Adrenal gland (tissue), 9 donors: ENCODE measurements at regions not wholly inside any gene's neighbourhood (a gene's known extent, or its start where the extent isn't known, plus 50 kb on each side); places are given as distances from the start of the nearest gene placed in this dataset.
A peak's percentile ranks its signal among the peaks of the same experiment; 100 is the strongest.

Source experiments
- DNase-seq, 7 donors: peaks; one replicate each; pipeline ENCODE4 v3.0.0-alpha.2; 2019 to 2020
- H3K27ac ChIP-seq, 5 donors: fragments of 200-600 bp; sonication (generic) in 4 of 5; 1 replicate in 3 of 5; 2 replicates in 2 of 5; pipeline versions ENCODE4 v1.5.1 to v1.8.0; 2016 to 2020; ENCODE audit warnings: mild to moderate bottlenecking in 1 of 5
- H3K27me3 ChIP-seq: fragments of 200-600 bp; 2 replicates; pipeline ENCODE4 v1.8.0; 2021
- H3K36me3 ChIP-seq, 2 donors: fragments of 200-600 bp; replicated peaks in 1 of 2; 1 replicate in 1 of 2; 2 replicates in 1 of 2; pipeline versions ENCODE4 v1.5.1 to v1.8.0; 2018 to 2022
- H3K4me1 ChIP-seq, 2 donors: fragments of 200-600 bp; replicated peaks in 1 of 2; 1 replicate in 1 of 2; 2 replicates in 1 of 2; pipeline versions ENCODE4 v1.5.1 to v1.8.0; 2018 to 2021
- H3K4me3 ChIP-seq, 4 donors: fragments of 200-600 bp; sonication (generic) in 3 of 4; one replicate each; pipeline ENCODE4 v1.5.1; 2016 to 2018
- H3K9me3 ChIP-seq, 3 donors: fragments of 200-600 bp; sonication (generic) in 1 of 3; replicated peaks in 1 of 3; 1 replicate in 2 of 3; 2 replicates in 1 of 3; pipeline versions ENCODE4 v1.5.1 to v1.8.0; 2016 to 2021
- CTCF ChIP-seq, 6 experiments: fragments of 450-650 bp in 4 of 6; fragments of 200-600 bp in 2 of 6; sonication (generic) in 1 of 6; IDR thresholded peaks; 1 replicate in 5 of 6; 2 replicates in 1 of 6; pipeline versions ENCODE4 v1.5.1 to v1.8.0; 2016 to 2021; ENCODE audit warnings: antibody characterized with exemption in 6 of 6, mild to moderate bottlenecking in 2 of 6, moderate library complexity in 1 of 6
- POLR2A ChIP-seq, 2 donors: fragments of 450-650 bp; IDR thresholded peaks; one replicate each; pipeline ENCODE4 v1.6.1; 2017; ENCODE audit warnings: antibody characterized with exemption in 2 of 2, mild to moderate bottlenecking in 2 of 2, moderate library complexity in 1 of 2
- WGBS, 4 donors: extraction: QIAGEN DNeasy Blood & Tissue Kit in 2 of 4; methylation state at CpG; one replicate each; pipeline versions ENCODE4 v1.1.5 to v1.1.7; 2013 to 2017; 5-methylcytosine and 5-hydroxymethylcytosine counted together
- intact Hi-C, 2 donors: fragments of 100-400 bp; cut with DNase I; formaldehyde crosslinking; loops; one replicate each; pipeline versions ENCODE4 v1.14.1 to v1.15.0; 2022 to 2023
- donor health status: healthy with polysubstance abuse.
- donor health status: Bipolar disorder and iron deficiency.
- donor health status: DM: yes; HTN: yes; CAD: no.
- donor health status: DM: no; HTN: no; CAD: no.
- donor health status: DM: no; HTN: no; CAD: no.

- Histone ChIP-seq H3K4me3 (no peak overlapping the region), H3K27ac (peak overlapping the region in 4 of 5 donors; percentile 52 to 77 (median 66)), H3K27me3 (no peaks in the 10 kb centered on the region), H3K4me1 (peaks cover 16 to 21% of the 10 kb centered on the region in 2 donors), H3K9me3 (no peaks in the 10 kb centered on the region), H3K36me3 (no peaks in the 10 kb centered on the region)
- 11 to 25% (median 19%) methylated on average over 2 of the region's 2 CpGs for WGBS, 4 donors
- peak in 6 of 7 donors; percentile 19 to 56 (median 30) for DNase-seq
- intact Hi-C loops = no loop called here
- no peak for TF ChIP-seq CTCF (IDR thresholded peaks at IDR 0.05)
These were observed 294.6 kb downstream of the PTEN start for GRCh38 chr10:88157981-88158465.

DNA sequence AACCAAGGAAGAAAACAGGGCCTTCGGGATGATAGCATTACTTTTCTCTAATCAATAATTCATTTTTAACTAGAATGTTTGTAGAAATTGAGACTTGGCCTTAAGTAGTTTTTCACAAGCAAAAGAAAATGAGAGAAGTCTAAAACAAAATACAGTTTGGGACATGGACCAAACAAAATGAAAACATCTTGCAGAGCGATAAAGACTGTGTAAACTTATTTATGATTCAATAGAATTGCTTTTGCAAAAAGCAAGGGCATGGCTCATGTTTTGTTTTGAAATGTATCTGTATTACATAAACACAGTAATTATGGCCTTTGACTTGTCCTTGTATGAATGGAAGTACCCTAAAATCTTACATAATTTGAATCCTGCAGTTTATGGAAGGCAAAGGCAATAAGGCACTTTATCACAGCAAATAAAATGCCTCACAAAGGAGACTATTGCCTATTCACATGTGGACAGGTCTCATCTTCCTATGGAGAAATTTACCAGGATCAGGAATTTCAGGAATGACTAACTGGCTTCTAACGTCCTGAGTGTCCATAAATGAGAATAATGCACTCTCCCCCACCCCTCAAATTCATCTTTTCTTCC is 295.2 kb downstream of the PTEN start:
- H3K27me3 ChIP-seq = no peaks in the 10 kb centered on the region
- no peak for DNase-seq
- WGBS, 4 donors = 45 to 57% (median 49%) methylated on average over 3 of the region's 3 CpGs
- no peaks in the 10 kb centered on the region for H3K36me3 ChIP-seq
- H3K4me1 ChIP-seq = peaks cover 16 to 21% of the 10 kb centered on the region in 2 donors
- peak overlapping the region in 3 of 5 donors; percentile 19 to 75 (median 58) for H3K27ac ChIP-seq
- H3K9me3 ChIP-seq = no peaks in the 10 kb centered on the region
- no peak overlapping the region for H3K4me3 ChIP-seq
- intact Hi-C loops = no loop called here
- TF ChIP-seq CTCF (IDR thresholded peaks at IDR 0.05) (no peak), POLR2A (IDR thresholded peaks at IDR 0.05) (no peak)

GRCh38 chr10:88159127-88159829 is 295.9 kb downstream of the PTEN start:
- TF ChIP-seq CTCF (IDR thresholded peaks at IDR 0.05) (no peak), POLR2A (IDR thresholded peaks at IDR 0.05) (no peak)
- Histone ChIP-seq H3K4me1 (peaks cover 16 to 21% of the 10 kb centered on the region in 2 donors), H3K36me3 (no peaks in the 10 kb centered on the region), H3K9me3 (no peaks in the 10 kb centered on the region), H3K27me3 (no peaks in the 10 kb centered on the region), H3K4me3 (no peak overlapping the region), H3K27ac (peak overlapping the region in 2 of 5 donors; percentile 19 to 75)
- no peak for DNase-seq
- intact Hi-C loops = no loop called here
- WGBS, 4 donors = 50 to 57% (median 53%) methylated on average over 3 of the region's 3 CpGs

GRCh38 chr10:88161070-88161469 is 297.6 kb downstream of the PTEN start:
- Histone ChIP-seq H3K27ac (no peak overlapping the region), H3K4me1 (peaks cover 16 to 24% of the 10 kb centered on the region in 2 donors), H3K4me3 (no peak overlapping the region), H3K9me3 (no peaks in the 10 kb centered on the region), H3K27me3 (no peaks in the 10 kb centered on the region), H3K36me3 (no peaks in the 10 kb centered on the region)
- TF ChIP-seq CTCF (IDR thresholded peaks at IDR 0.05) (no peak), POLR2A (IDR thresholded peaks at IDR 0.05) (no peak)
- intact Hi-C loops = no loop called here
- DNase-seq = no peak
